GM19035 (cell line): ENCODE measurements at regions not wholly inside any gene's neighbourhood (a gene's known extent, or its start where the extent isn't known, plus 50 kb on each side); places are given as distances from the start of the nearest gene placed in this dataset.

Source experiments
- ATAC-seq: cut with Tn5 transposase; IDR thresholded peaks from one replicate; pipeline ENCODE4 v1.9.1; 2021; ENCODE audit not compliant: unreplicated experiment

- no peak for ATAC-seq
Measured at GRCh38 chr9:16304301-16304700, 566.2 kb downstream of the BNC2 start.

- ATAC-seq: no peak
Measured at GRCh38 chr9:16306586-16306985, 563.9 kb downstream of the BNC2 start.

DNA sequence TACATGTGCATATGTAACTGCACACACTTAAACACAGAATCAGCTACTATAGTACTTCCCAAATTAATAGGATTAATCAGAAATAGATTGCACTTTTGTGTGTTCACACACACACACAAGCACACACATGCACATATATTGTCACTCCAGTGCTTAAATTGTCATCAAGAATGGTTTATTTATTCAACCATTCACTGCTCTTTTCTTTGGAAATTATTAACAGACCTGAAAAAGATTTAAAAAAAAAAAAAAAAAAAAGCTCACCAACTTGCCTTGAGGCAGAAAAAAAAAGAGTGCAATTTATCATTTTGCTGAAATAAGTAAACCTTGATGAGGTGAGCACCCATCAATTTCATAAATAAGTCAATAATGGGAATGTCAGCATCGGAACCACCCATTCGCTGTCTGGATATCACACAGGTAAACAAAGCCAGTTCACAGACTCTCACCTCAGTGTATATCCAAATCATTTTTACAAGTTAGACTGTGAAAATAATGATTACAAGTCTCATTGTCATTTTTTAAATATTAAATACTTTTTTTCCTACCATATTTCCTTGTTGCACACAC, 562.8 kb downstream of the BNC2 start:
- ATAC-seq: no peak

- ATAC-seq: no peak
Measured at GRCh38 chr9:16308645-16309044, 561.8 kb downstream of the BNC2 start.

DNA sequence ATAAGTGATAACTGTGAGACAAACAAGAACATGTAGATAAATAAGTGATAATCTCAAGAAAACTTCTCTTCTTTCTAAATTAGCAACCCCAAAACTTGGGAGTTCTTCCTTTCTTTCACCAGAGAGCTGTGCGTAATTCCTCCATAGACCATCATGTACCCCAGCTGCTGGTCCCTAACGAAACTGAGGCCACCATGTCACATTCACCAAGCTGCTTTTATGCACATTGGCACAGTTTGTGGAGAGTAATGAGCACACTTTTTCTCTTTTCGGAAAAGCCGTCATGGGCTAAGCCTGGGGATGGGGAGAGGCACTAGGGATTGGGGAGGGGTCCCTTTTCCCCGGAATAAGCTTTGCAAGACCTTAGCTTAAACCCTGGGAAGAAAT, 561.4 kb downstream of the BNC2 start:
- no peak for ATAC-seq

DNA sequence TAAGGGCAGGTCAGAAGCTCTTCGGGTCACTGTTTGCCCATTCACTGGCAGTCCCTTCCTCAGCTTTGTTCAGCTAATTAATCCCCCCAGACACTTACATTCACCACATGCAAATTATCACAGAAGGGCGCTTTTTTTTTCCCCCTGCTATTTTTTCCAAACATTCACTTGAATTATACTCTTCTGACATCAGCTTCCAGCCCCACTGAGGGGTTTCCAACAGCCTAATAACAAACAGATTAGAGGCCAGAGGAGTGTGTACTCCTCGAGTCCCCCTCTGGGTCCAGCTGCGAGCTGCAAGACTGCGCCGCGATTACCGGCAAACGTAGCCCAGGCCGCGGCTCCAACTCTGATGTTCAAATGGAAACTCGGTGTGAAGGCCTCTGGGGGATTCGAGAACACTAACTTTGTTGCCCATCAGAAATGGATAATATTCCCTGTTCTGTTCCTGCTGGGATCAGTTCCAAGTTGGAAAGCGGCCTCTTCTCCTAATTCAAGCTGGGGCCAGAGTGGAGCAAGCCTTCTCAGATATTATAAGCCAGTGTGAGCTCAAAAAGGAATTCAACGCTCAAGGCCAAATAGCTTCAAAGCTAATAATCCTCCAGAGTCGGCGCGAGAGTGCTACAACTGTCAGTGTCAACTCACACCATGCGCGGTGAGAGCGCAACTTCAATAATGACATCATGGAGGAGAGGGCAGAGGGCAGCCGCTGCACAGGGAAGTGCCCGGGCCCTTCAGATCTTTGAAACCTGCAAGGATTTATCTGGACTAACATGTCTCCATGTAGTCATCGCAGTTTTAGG, 560.8 kb downstream of the BNC2 start:
- ATAC-seq: no peak

DNA sequence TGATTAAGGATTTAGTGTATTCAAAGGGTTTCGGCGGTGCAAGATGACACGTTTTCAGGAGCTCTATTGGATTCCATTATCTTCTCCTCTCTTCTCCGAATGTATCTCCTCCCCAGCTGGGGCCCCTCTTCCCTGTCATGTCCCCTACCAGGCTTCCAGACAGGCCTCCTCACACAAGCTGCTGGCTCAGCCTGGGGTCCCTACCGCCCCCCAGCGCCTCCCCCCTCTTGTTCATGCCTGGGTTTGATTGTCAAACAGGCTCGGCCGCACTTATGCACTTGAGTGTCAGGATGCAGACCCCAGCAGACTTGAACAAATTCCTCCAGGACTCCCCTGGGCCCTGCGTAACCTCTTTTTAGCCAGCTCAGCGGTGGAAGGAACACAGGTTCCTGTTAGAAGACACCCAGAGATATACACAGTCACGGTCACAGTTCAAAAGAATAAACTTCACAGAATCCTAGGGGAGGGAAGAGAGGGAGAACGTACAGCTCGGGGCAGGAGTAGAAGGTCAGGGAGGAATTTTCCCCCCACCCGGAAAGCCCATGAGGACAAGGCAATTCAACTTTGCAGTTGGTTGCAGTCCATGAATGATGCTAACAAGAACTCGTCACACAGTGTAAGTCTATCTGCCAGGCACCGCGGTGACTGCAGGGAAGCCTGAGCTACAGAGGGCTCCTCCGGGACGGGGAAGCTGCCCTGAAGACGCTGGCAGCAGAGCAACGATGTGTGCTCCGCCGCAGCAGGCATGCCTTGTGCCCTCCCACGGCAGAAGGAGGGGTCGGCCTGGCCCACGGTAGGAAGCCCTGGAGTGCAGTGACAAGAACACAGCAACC, 560.0 kb downstream of the BNC2 start:
- no peak for ATAC-seq

DNA sequence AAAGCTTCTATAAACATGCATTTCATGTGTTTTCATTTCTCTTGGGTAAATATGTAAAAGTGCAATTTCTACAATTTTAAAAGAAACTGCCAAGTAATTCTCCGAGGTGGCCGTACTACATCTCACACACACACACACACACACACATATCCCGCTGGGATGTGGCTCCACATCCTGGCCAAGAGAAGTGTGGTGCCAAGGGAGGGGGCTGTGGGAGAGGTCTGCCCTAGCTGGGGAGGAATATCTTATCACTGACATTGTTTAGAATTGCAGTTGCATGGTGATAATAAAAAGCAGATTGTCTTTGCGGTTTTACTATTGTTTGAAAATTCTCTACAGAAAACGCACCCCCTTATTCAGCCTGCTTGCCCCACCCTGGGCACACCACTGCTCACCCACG, 558.4 kb downstream of the BNC2 start:
- ATAC-seq: no peak

DNA sequence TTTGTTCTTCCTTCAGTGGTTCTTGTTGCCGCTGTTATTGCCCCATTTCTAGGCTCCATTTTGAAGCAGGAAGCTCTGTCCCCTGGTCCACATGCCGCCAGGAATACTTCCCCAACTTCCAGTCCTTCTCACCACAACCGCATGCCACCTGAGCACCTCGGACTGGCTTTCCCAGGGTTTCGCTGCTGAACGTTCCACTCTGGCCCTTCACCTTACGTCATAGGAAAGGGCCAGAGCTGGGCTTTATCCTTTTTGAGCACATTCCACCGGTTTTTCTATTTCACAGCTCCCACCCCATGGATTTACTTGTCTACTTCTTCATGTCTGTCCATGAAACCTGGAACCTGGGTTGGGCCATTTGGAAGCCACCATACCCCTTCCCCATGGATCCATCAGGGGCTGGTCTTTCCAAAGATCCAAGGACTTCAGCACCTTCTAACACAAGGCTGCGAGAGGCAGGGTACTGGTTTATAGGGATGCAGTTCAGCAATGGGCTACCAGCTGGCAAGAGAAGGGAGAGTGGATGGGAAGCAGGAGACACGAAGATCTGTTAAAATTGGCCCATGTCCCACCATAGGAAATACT, 557.4 kb downstream of the BNC2 start:
- ATAC-seq: no peak

DNA sequence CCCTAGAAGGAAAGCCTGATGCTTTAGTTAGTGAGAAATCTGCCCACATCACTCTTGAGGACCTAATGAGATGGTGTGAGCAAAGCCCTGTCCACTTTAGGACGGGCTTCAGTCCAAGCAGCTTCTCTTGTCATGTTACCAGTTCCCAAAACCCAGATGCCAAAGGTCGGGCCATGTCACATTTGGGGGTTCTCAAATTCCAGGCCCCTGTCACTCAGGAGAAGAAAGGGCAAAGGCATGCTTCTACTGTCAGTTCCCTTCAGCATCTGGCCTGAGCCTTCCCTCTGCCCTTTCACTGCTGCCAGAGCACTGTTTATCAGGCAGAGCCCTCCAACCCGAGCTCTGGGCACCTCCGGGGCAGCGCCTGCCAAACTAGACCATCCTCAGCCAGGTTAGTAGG, 556.0 kb downstream of the BNC2 start:
- ATAC-seq: no peak

DNA sequence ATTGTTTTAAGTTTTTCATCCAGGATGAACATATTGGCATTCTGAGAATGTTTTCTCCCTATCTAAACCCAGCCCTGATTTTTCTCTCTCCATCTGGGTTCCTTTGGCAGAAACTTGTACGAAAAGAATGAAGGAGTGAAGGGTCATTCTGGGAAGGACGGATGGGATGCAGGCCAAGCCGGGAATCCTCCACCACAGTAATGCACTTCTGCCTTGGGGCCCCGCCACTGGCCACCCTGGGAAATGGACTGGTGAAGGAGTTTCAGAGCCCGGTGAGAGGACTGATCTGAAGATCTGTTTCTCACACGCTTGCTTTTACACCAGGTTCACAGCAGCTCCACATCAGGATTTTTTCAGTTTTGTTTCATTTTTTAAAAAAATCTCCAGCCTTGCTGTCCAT, 554.8 kb downstream of the BNC2 start:
- no peak for ATAC-seq

DNA sequence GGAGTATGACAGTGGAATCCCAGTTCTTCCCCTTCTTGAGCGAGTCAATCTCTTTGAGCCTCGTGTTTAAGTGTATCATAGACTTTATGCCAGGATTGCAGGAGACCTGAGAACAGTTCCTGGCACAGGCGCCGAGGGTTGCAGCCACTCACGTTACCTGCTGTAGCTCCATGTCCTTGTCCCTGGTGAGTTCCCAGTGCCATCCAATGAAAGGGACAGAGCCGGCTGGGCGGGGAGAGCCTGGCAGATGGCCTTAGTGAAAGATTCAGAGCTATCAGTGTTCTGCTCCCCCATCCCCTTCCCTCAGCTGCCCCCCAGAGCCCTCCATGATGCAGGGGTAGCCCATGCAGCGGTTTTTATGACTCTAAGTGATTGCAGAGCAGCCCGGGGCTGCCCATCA, 554.0 kb downstream of the BNC2 start:
- no peak for ATAC-seq

DNA sequence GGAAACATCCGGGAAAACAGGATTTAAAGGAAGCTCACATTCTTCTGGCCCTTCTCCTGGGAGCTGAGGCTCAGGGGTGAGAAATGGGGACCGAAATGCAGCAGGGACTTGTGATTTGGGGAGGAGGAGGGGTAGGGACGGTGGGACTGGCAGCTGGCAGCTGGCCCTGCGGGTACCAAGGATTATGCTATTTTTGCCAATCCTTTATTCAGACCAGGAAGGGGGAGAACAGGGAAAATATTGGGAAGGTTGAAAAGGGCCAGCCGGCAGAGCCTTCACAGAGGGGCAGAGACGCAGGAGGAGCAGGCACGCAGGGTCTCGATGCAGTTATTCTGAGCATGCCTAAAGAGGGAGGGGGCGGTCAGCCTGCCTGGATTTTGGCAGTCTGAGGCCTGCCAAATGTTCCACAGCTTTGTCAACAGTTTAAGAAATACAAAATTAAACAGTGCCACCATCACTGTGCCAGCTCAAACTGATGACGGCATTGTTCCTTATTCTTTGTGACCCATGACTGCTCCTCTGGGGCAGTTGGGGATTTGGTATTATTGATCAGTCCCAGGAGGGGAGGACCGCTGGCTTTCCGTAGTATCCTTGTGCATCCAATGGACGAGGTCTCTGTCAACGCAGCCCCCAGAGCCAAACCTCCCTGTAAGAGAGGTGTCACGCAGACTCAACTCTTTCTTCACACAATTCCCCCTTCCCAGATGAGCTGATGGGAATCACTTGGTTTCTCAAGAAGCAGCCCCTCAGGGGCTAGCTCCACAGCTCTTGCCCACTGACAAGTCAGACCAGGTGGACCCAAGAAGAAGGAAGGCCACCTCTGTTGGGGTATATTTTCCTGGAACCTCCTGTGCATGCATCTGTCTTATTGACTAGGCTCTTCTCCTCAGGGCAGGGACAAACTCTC, 553.3 kb downstream of the BNC2 start:
- no peak for ATAC-seq

DNA sequence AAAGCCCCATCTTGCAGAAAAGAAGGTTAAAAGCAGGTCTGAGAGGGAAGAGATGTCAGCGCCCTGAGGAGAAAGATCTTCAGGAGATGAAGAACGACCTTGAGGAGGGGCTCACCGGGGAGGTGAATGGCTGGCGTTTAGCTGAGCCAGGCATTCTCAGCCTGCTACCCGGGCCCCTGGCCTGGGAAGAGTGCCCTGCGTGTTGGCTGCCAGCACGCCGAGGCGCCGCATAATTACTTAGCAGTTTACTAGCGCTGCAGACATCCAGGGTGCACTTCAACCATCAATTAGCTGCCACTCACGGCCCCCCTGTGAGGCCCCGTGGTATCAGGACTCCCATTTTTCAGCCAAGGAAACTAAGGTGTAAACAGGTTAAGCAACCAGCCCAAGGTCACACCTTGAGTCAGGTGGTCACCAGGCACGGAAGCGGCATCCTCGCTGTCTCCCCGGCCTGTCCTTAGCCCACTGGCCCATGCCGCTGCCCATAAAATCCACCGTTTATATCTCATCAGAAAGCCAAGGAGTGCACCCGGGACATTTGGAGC, 551.9 kb downstream of the BNC2 start:
- no peak for ATAC-seq

- no peak for ATAC-seq
Measured at GRCh38 chr9:16319646-16320045, 550.8 kb downstream of the BNC2 start.

DNA sequence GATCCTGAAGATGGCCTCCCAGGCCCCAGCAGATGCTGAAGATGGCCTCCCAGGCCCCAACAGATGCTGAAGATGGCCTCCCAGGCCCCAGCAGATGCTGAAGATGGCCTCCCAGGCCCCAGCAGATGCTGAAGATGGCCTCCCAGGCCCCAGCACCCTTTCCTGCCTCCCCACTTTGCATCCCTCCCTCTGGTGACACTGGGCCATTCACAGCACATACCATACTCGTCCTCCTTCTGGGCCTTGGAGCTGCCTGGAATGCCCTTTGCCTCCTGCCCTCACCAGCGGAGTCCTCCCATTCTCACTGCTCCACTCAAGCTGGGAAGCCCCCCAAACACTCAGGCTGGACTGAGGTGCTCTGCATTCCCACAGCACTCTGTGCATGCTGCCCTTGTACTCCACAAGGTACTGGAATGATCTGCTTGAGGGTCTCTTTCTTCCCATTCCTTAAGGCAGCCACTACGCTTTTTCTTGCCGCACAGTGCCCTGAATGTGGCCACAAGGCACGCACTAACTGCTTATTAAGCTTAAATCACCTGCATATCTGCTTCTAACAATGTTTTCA, 550.0 kb downstream of the BNC2 start:
- no peak for ATAC-seq

DNA sequence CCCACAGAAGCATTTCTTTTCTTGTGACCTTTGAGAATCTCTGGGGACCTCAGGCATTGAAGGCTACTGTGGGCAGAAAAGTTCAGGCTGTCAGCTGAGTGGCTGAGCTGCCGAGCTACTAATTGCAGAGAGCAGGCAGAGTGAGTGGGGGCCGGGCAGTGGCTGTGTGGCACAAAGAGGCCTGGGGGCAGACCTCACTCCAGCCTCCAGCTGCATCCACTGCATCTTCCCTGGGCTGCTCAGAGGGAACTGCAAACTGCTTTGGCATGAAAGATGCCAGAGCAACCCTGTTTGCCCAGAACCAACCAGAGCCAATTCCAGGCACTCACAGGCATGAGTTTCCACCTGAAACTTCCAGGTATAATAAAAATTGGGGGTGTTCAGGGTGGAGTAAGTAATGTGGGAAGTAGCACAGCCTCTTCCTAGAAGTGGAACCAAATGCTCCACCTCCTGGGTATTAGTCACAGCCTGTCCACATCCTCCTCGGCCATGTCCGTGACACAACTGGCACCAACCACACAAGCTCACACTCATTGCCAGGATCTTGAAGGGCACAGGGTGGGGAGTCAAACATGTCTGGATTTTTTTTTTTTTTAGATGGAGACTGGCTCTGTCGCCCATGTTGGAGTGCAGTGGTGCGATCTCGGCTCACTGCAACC, 548.9 kb downstream of the BNC2 start:
- ATAC-seq: no peak

GRCh38 chr9:16322849-16323248, 547.6 kb downstream of the BNC2 start:
- no peak for ATAC-seq

DNA sequence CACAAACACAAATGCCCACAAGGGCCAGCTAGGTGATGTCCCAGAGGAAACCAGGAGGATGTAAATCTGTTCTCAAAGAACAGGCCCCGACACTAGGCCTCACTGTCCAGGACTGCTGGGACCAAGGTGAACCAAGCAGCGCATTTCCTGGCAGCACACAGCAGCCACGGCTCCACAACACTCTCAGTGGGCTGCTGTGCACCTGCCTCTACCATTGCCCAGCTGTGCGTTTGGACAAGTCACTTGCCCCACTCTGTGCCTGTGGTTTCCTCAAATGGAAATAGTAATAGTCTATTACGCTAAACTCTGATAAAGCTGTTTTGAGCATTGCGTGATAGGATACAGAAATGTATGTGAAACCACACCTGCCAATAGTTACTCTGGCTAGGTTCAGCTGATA, 544.5 kb downstream of the BNC2 start:
- no peak for ATAC-seq

- ATAC-seq: no peak
Measured at GRCh38 chr9:16328349-16328748, 542.1 kb downstream of the BNC2 start.
